ENCODE measurements at regions not wholly inside any gene's neighbourhood (a gene's known extent, or its start where the extent isn't known, plus 50 kb on each side); places are given as distances from the start of the nearest gene placed in this dataset.

DNA sequence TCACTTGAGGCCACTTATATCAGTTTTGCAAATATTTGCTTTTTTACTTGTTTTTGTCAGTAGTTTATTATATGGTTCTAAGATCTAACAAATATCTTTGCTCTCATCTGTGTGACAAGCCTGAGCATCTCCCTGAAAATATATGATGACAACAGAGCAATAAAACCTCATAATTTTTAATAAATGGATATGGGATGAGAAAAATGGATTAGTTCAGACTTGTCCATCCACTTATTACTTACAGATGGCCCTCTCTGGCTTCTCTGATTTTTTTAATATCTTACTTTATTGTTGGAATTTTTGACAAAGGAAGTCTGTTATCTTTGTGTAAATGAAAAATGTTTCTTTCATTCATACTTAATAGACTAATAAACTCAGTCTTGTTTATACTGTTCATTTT lies 491.4 kb upstream of the RAG2 start:
- TF ChIP-seq, protein P1, sequence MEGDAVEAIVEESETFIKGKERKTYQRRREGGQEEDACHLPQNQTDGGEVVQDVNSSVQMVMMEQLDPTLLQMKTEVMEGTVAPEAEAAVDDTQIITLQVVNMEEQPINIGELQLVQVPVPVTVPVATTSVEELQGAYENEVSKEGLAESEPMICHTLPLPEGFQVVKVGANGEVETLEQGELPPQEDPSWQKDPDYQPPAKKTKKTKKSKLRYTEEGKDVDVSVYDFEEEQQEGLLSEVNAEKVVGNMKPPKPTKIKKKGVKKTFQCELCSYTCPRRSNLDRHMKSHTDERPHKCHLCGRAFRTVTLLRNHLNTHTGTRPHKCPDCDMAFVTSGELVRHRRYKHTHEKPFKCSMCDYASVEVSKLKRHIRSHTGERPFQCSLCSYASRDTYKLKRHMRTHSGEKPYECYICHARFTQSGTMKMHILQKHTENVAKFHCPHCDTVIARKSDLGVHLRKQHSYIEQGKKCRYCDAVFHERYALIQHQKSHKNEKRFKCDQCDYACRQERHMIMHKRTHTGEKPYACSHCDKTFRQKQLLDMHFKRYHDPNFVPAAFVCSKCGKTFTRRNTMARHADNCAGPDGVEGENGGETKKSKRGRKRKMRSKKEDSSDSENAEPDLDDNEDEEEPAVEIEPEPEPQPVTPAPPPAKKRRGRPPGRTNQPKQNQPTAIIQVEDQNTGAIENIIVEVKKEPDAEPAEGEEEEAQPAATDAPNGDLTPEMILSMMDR (IDR thresholded peaks at IDR 0.05; ENCODE audit: poor library complexity, severe bottlenecking): no peak
- TF ChIP-seq TAF1 (IDR thresholded peaks at IDR 0.05; ENCODE audit: low read depth): no peak
- no peak for TF ChIP-seq POLR2AphosphoS5 (IDR thresholded peaks at IDR 0.05)
